Naive thymus-derived CD4-positive, alpha-beta T cell (primary cell): ENCODE measurements at regions not wholly inside any gene's neighbourhood (a gene's known extent, or its start where the extent isn't known, plus 50 kb on each side); places are given as distances from the start of the nearest gene placed in this dataset.

ENCODE experiments used
- ATAC-seq: fragments of 150-1000 bp; cut with Tn5 transposase; 2 replicates; pipeline ENCODE4 v1.10.0; 2021; ENCODE audit warnings: mild to moderate bottlenecking, moderate library complexity
- CTCF ChIA-PET: fragments of 350-600 bp; sonication (Branson Sonifier 250); formaldehyde crosslinking; loops from one replicate; lab custom pipeline; 2021; ENCODE audit warnings: antibody characterized with exemption; lab: Charles Lee
- POLR2A ChIA-PET: fragments of 350-600 bp; sonication (Branson Sonifier 250); formaldehyde crosslinking; loops from one replicate; lab custom pipeline; 2021; ENCODE audit warnings: antibody characterized with exemption, inconsistent platforms; lab: Charles Lee
- DNase-seq, 9 donors: peaks; one replicate each; pipeline versions ENCODE4 v3.0.0 to v3.0.0-alpha.2; 2020 to 2022; ENCODE audit warnings: mixed read lengths in 1 of 9
- H3K27ac ChIP-seq: one replicate; pipeline ENCODE4 v1.7.0; 2013; ENCODE audit warnings: mild to moderate bottlenecking, low read depth, low read length, moderate library complexity
- H3K27me3 ChIP-seq, 2 donors: one replicate each; pipeline ENCODE4 v1.7.0; 2013; ENCODE audit warnings: low read length in 2 of 2, mild to moderate bottlenecking in 2 of 2, moderate library complexity in 2 of 2; ENCODE audit not compliant: control insufficient read depth in 2 of 2, insufficient read depth in 2 of 2
- H3K36me3 ChIP-seq, 3 experiments: 1 replicate in 2 of 3; 2 replicates in 1 of 3; pipeline ENCODE4 v1.7.0; 2013; ENCODE audit warnings: low read length in 3 of 3, mild to moderate bottlenecking in 3 of 3, moderate library complexity in 1 of 3; ENCODE audit not compliant: insufficient read depth in 3 of 3, control insufficient read depth in 2 of 3
- H3K4me1 ChIP-seq, 2 donors: one replicate each; pipeline ENCODE4 v1.7.0; 2013; ENCODE audit warnings: low read length in 2 of 2, mild to moderate bottlenecking in 2 of 2, moderate library complexity in 1 of 2; ENCODE audit not compliant: control insufficient read depth in 2 of 2, insufficient read depth in 2 of 2
- H3K4me3 ChIP-seq: 2 replicates; pipeline ENCODE4 v1.7.0; 2013; ENCODE audit warnings: mild to moderate bottlenecking, low read length
- H3K9me3 ChIP-seq, 3 experiments: 1 replicate in 2 of 3; 2 replicates in 1 of 3; pipeline ENCODE4 v1.7.0; 2013; ENCODE audit warnings: low read length in 3 of 3; ENCODE audit not compliant: control insufficient read depth in 2 of 3
- H3K27ac Mint-ChIP-seq, 9 donors: one replicate each; pipeline ENCODE4 v1.8.0; 2020 to 2022; ENCODE audit warnings: mixed read lengths in 9 of 9, mild to moderate bottlenecking in 8 of 9, moderate library complexity in 5 of 9, inconsistent platforms in 2 of 9
- H3K27me3 Mint-ChIP-seq, 5 donors: one replicate each; pipeline ENCODE4 v1.8.0; 2021 to 2022; ENCODE audit warnings: mixed read lengths in 5 of 5, mild to moderate bottlenecking in 1 of 5
- H3K36me3 Mint-ChIP-seq, 5 donors: one replicate each; pipeline ENCODE4 v1.8.0; 2020 to 2022; ENCODE audit warnings: mixed read lengths in 5 of 5, mild to moderate bottlenecking in 3 of 5, inconsistent platforms in 1 of 5
- H3K4me1 Mint-ChIP-seq, 7 donors: one replicate each; pipeline ENCODE4 v1.8.0; 2020 to 2022; ENCODE audit warnings: mixed read lengths in 7 of 7, mild to moderate bottlenecking in 3 of 7, inconsistent platforms in 1 of 7
- H3K4me3 Mint-ChIP-seq, 10 donors: one replicate each; pipeline ENCODE4 v1.8.0; 2020 to 2022; ENCODE audit warnings: mild to moderate bottlenecking in 10 of 10, mixed read lengths in 10 of 10, moderate library complexity in 6 of 10, inconsistent platforms in 2 of 10
- H3K9me3 Mint-ChIP-seq, 11 donors: one replicate each; pipeline ENCODE4 v1.8.0; 2020 to 2022; ENCODE audit warnings: mixed read lengths in 11 of 11, mild to moderate bottlenecking in 4 of 11, inconsistent platforms in 1 of 11, moderate library complexity in 1 of 11
- intact Hi-C, 2 donors: fragments of 100-400 bp; cut with micrococcal nuclease; formaldehyde crosslinking; loops; one replicate each; pipeline ENCODE4 v1.15.1; 2023

GRCh38 chr7:155191901-155192478, 105.7 kb upstream of the INSIG1 start:
- Mint-ChIP-seq H3K27me3 (peaks cover 0 to 17% (median 12%) of the 10 kb centered on the region in 5 donors), H3K27ac (no peak overlapping the region), H3K36me3 (peaks cover 0 to 7% (median 0%) of the 10 kb centered on the region in 5 donors), H3K4me3 (no peak overlapping the region), H3K9me3 (peaks cover 0 to 32% (median 9%) of the 10 kb centered on the region in 11 donors), H3K4me1 (peaks cover 0 to 17% (median 3%) of the 10 kb centered on the region in 7 donors)
- Histone ChIP-seq H3K4me3 (no peak overlapping the region), H3K27ac (no peak overlapping the region), H3K4me1 (no peaks in the 10 kb centered on the region), H3K9me3 (peaks cover 0 to 16% (median 0%) of the 10 kb centered on the region in 3 experiments), H3K36me3 (no peaks in the 10 kb centered on the region), H3K27me3 (no peaks in the 10 kb centered on the region)
- ATAC-seq (no peak), DNase-seq (no peak)
- intact Hi-C loops: loop anchor here in 1 of 2 donors (2.0 kb wide), 1 partner anchor 13 kb away; no protein-coding TSS in a partner anchor
- ChIA-PET CTCF (no interaction called here), POLR2A (no interaction called here)

GRCh38 chr7:155192961-155193640, 104.6 kb upstream of the INSIG1 start:
- Histone ChIP-seq H3K36me3 (no peaks in the 10 kb centered on the region), H3K27ac (no peak overlapping the region), H3K9me3 (peaks cover 0 to 18% (median 0%) of the 10 kb centered on the region in 3 experiments), H3K27me3 (no peaks in the 10 kb centered on the region), H3K4me3 (no peak overlapping the region), H3K4me1 (no peaks in the 10 kb centered on the region)
- intact Hi-C loops: no loop called here
- H3K4me3 Mint-ChIP-seq: no peak overlapping the region
- H3K27me3 Mint-ChIP-seq: peaks cover 0 to 21% (median 12%) of the 10 kb centered on the region in 5 donors
- CTCF ChIA-PET: interaction anchor here (0.6 to 1.4 kb wide), 4 partner anchors 54 to 152 kb away, joined by 3 to 5 read pairs (median 4); no protein-coding TSS in a partner anchor
- POLR2A ChIA-PET: no interaction called here
- H3K27ac Mint-ChIP-seq: no peak overlapping the region
- H3K9me3 Mint-ChIP-seq: peaks cover 0 to 35% (median 10%) of the 10 kb centered on the region in 11 donors
- H3K4me1 Mint-ChIP-seq: peaks cover 0 to 17% (median 3%) of the 10 kb centered on the region in 7 donors
- ATAC-seq: no peak
- peaks cover 0 to 7% (median 0%) of the 10 kb centered on the region in 5 donors for H3K36me3 Mint-ChIP-seq
- no peak for DNase-seq

- POLR2A ChIA-PET: no interaction called here
- DNase-seq: no peak
- Histone ChIP-seq H3K9me3 (peaks cover 0 to 18% (median 0%) of the 10 kb centered on the region in 3 experiments), H3K36me3 (no peaks in the 10 kb centered on the region), H3K27me3 (no peaks in the 10 kb centered on the region), H3K4me3 (no peak overlapping the region), H3K27ac (no peak overlapping the region), H3K4me1 (no peaks in the 10 kb centered on the region)
- no peak for ATAC-seq
- CTCF ChIA-PET: interaction anchor here (0.6 to 1.4 kb wide), 4 partner anchors 53 to 151 kb away, joined by 3 to 5 read pairs (median 4); no protein-coding TSS in a partner anchor
- intact Hi-C loops: no loop called here
- Mint-ChIP-seq H3K9me3 (peaks cover 0 to 35% (median 10%) of the 10 kb centered on the region in 11 donors), H3K36me3 (peaks cover 0 to 7% (median 0%) of the 10 kb centered on the region in 5 donors), H3K4me3 (no peak overlapping the region), H3K27me3 (peaks cover 0 to 21% (median 12%) of the 10 kb centered on the region in 5 donors), H3K4me1 (peaks cover 0 to 13% (median 3%) of the 10 kb centered on the region in 7 donors), H3K27ac (no peak overlapping the region)
These were observed 104.0 kb upstream of the INSIG1 start for GRCh38 chr7:155193716-155194115.

- Mint-ChIP-seq H3K4me1 (peaks cover 0 to 17% (median 3%) of the 10 kb centered on the region in 7 donors), H3K4me3 (no peak overlapping the region), H3K27ac (no peak overlapping the region), H3K27me3 (peaks cover 3 to 18% (median 12%) of the 10 kb centered on the region in 5 donors), H3K9me3 (peaks cover 0 to 35% (median 10%) of the 10 kb centered on the region in 11 donors), H3K36me3 (peaks cover 0 to 7% (median 0%) of the 10 kb centered on the region in 5 donors)
- H3K9me3 ChIP-seq: peaks cover 0 to 18% (median 0%) of the 10 kb centered on the region in 3 experiments
- no peaks in the 10 kb centered on the region for H3K36me3 ChIP-seq
- ChIA-PET POLR2A (no interaction called here), CTCF (interaction anchor here (1.4 kb wide), 1 partner anchor 150 kb away, joined by 5 read pairs; no protein-coding TSS in a partner anchor)
- intact Hi-C loops: no loop called here
- H3K27me3 ChIP-seq: no peaks in the 10 kb centered on the region
- H3K4me3 ChIP-seq: no peak overlapping the region
- DNase-seq (no peak), ATAC-seq (no peak)
- no peaks in the 10 kb centered on the region for H3K4me1 ChIP-seq
- no peak overlapping the region for H3K27ac ChIP-seq
These were observed 103.1 kb upstream of the INSIG1 start for GRCh38 chr7:155194382-155195140.

- Mint-ChIP-seq H3K9me3 (peaks cover 0 to 35% (median 10%) of the 10 kb centered on the region in 11 donors), H3K4me3 (no peak overlapping the region), H3K4me1 (peaks cover 0 to 21% (median 0%) of the 10 kb centered on the region in 7 donors), H3K27ac (no peak overlapping the region), H3K27me3 (peaks cover 2 to 16% (median 10%) of the 10 kb centered on the region in 5 donors), H3K36me3 (peaks cover 0 to 7% (median 0%) of the 10 kb centered on the region in 5 donors)
- Histone ChIP-seq H3K27me3 (no peaks in the 10 kb centered on the region), H3K36me3 (no peaks in the 10 kb centered on the region), H3K27ac (no peak overlapping the region), H3K4me1 (no peaks in the 10 kb centered on the region), H3K9me3 (peaks cover 0 to 18% (median 0%) of the 10 kb centered on the region in 3 experiments), H3K4me3 (no peak overlapping the region)
- ChIA-PET CTCF (no interaction called here), POLR2A (no interaction called here)
- intact Hi-C loops: no loop called here
- ATAC-seq (no peak), DNase-seq (no peak)
These were observed 101.6 kb upstream of the INSIG1 start for GRCh38 chr7:155195939-155196523.
